Adrenal gland (tissue), 5 donors: ENCODE measurements at regions not wholly inside any gene's neighbourhood (a gene's known extent, or its start where the extent isn't known, plus 50 kb on each side); places are given as distances from the start of the nearest gene placed in this dataset.
"Not testable (repeated sequence)": the region's sequence is repeated elsewhere in the genome, so short reads cannot be mapped to it uniquely, and the experiment has no call there.

ENCODE experiments used
- CTCF ChIP-seq, 6 experiments: fragments of 450-650 bp in 4 of 6; fragments of 200-600 bp in 2 of 6; sonication (generic) in 1 of 6; IDR thresholded peaks; 1 replicate in 5 of 6; 2 replicates in 1 of 6; pipeline versions ENCODE4 v1.5.1 to v1.8.0; 2016 to 2021; ENCODE audit warnings: antibody characterized with exemption in 6 of 6, mild to moderate bottlenecking in 2 of 6, moderate library complexity in 1 of 6
- POLR2A ChIP-seq, 2 donors: fragments of 450-650 bp; IDR thresholded peaks; one replicate each; pipeline ENCODE4 v1.6.1; 2017; ENCODE audit warnings: antibody characterized with exemption in 2 of 2, mild to moderate bottlenecking in 2 of 2, moderate library complexity in 1 of 2
- donor health status: DM: no; HTN: no; CAD: no.

GRCh38 chr10:6702833-6703232 lies 122.8 kb upstream of the PRKCQ start:
- TF ChIP-seq CTCF, POLR2A (IDR thresholded peaks at IDR 0.05): not testable (repeated sequence)
